Right renal cortex interstitium (tissue), 3 donors: ENCODE measurements at regions not wholly inside any gene's neighbourhood (a gene's known extent, or its start where the extent isn't known, plus 50 kb on each side); places are given as distances from the start of the nearest gene placed in this dataset.

ENCODE experiments used
- DNase-seq, 3 donors: peaks; one replicate each; pipeline ENCODE4 v3.0.0-alpha.2; 2013; ENCODE audit warnings: low read depth in 3 of 3, low spot score in 2 of 3

- no peak for DNase-seq
These were observed 541.6 kb downstream of the TFAP2B start for GRCh38 chr6:51360287-51360686.

GRCh38 chr6:51365566-51365965, 546.9 kb downstream of the TFAP2B start:
- DNase-seq: no peak

GRCh38 chr6:51369485-51369884, 550.8 kb downstream of the TFAP2B start:
- DNase-seq: no peak

GRCh38 chr6:51382847-51383246, 564.2 kb downstream of the TFAP2B start:
- no peak for DNase-seq

- no peak for DNase-seq
These were observed 566.1 kb downstream of the TFAP2B start for GRCh38 chr6:51384736-51385135.

- DNase-seq: no peak
These were observed 567.7 kb downstream of the TFAP2B start for GRCh38 chr6:51386347-51386836.

GRCh38 chr6:51387907-51388306, 569.2 kb downstream of the TFAP2B start:
- DNase-seq: no peak

GRCh38 chr6:51394061-51394460, 575.4 kb downstream of the TFAP2B start:
- no peak for DNase-seq

- no peak for DNase-seq
These were observed 577.9 kb downstream of the TFAP2B start for GRCh38 chr6:51396583-51396982.

GRCh38 chr6:51398064-51398705, 579.5 kb downstream of the TFAP2B start:
- no peak for DNase-seq

GRCh38 chr6:51398793-51399192, 580.1 kb downstream of the TFAP2B start:
- no peak for DNase-seq

GRCh38 chr6:51410453-51410852, 591.8 kb downstream of the TFAP2B start:
- DNase-seq: no peak

GRCh38 chr6:51411496-51412125, 592.9 kb downstream of the TFAP2B start:
- DNase-seq: no peak

GRCh38 chr6:51414361-51414760, 595.7 kb downstream of the TFAP2B start:
- no peak for DNase-seq

- no peak for DNase-seq
These were observed 596.8 kb downstream of the TFAP2B start for GRCh38 chr6:51415501-51415900.

GRCh38 chr6:51429017-51429712, 610.5 kb downstream of the TFAP2B start:
- no peak for DNase-seq

GRCh38 chr6:51430589-51430988, 611.9 kb downstream of the TFAP2B start:
- DNase-seq: no peak

GRCh38 chr6:51432481-51432880, 613.8 kb downstream of the TFAP2B start:
- DNase-seq: no peak

GRCh38 chr6:51450248-51450957, 631.7 kb downstream of the TFAP2B start:
- no peak for DNase-seq

GRCh38 chr6:51450958-51451357, 632.3 kb downstream of the TFAP2B start:
- no peak for DNase-seq

GRCh38 chr6:51456282-51456681, 631.1 kb downstream of the PKHD1 start:
- DNase-seq: no peak
